GM12878 (cell line): ENCODE measurements at regions not wholly inside any gene's neighbourhood (a gene's known extent, or its start where the extent isn't known, plus 50 kb on each side); places are given as distances from the start of the nearest gene placed in this dataset.

Experiments
- ATAC-seq: fragments of 200-7000 bp; cut with Tn5 transposase; 3 replicates; pipeline ENCODE4 v1.9.1; 2020; ENCODE audit warnings: mild to moderate bottlenecking, moderate library complexity
- BruUV-seq: library from RNA; stranded (reverse); fragments of 400-500 nt; replicated peaks from 2 replicates; lab custom pipeline; 2021; lab: Mats Ljungman, UMichigan
- CTCF ChIA-PET: fragments of 300-600 bp; sonication (Branson Sonifier 250); formaldehyde crosslinking; extraction: SDS; loops from one replicate; lab custom pipeline; 2021; ENCODE audit warnings: inconsistent platforms; lab: Yijun Ruan, JAX
- POLR2A ChIA-PET: fragments of 350-600 bp; formaldehyde crosslinking; extraction: SDS; loops from one replicate; lab custom pipeline; 2021; ENCODE audit warnings: inconsistent platforms; lab: Charles Lee
- RAD21 ChIA-PET: fragments of 300-600 bp; sonication (Branson Sonifier 250); formaldehyde crosslinking; loops from one replicate; lab custom pipeline; 2023; ENCODE audit warnings: antibody characterized with exemption; ENCODE audit not compliant: unreplicated experiment; lab: Charles Lee
- SMC1A ChIA-PET: fragments of 300-600 bp; sonication (Branson Sonifier 250); formaldehyde crosslinking; loops from one replicate; lab custom pipeline; 2023; ENCODE audit not compliant: unreplicated experiment, uncharacterized antibody; lab: Charles Lee
- DNase-seq: peaks from one replicate; pipeline ENCODE4 v3.0.0-alpha.2; 2011; ENCODE audit warnings: low read depth, low spot score
- FAIRE-seq: peaks from 3 replicates; lab custom pipeline; 2011; peaks lifted over from hg19 to GRCh38; lab: Jason Lieb, UNC
- H2AFZ ChIP-seq: 2 replicates; pipeline ENCODE4 v1.6.0; 2011; ENCODE audit warnings: low read depth, low read length, control low read depth; ENCODE audit not compliant: control insufficient read depth
- H3K27ac ChIP-seq: 2 replicates; pipeline ENCODE4 v1.5.1; 2011; ENCODE audit warnings: control low read depth; ENCODE audit not compliant: control insufficient read depth, insufficient read depth
- H3K27me3 ChIP-seq, 2 experiments: replicated peaks in 1 of 2; 2 replicates each; pipeline versions ENCODE4 v1.6.0 to v1.6.1; 2011; ENCODE audit warnings: low read length in 1 of 2; ENCODE audit not compliant: control insufficient read depth in 2 of 2, insufficient read depth in 2 of 2
- H3K36me3 ChIP-seq, 2 experiments: 2 replicates each; pipeline ENCODE4 v1.5.1; 2011; ENCODE audit warnings: low read length in 1 of 2; ENCODE audit not compliant: control insufficient read depth in 2 of 2, insufficient read depth in 2 of 2
- H3K4me1 ChIP-seq: 2 replicates; pipeline ENCODE4 v1.6.1; 2011; ENCODE audit warnings: mild to moderate bottlenecking, low read length, moderate library complexity, mixed read lengths; ENCODE audit not compliant: control insufficient read depth, insufficient read depth
- H3K4me2 ChIP-seq: 2 replicates; pipeline ENCODE4 v1.6.0; 2011; ENCODE audit warnings: control low read depth; ENCODE audit not compliant: control insufficient read depth, insufficient read depth
- H3K4me3 ChIP-seq: fragments of 200-600 bp; sonication (generic); 2 replicates; pipeline ENCODE4 v1.5.1; 2016
- H3K79me2 ChIP-seq: 2 replicates; pipeline ENCODE4 v1.6.0; 2011; ENCODE audit warnings: low read length; ENCODE audit not compliant: control insufficient read depth, insufficient read depth
- H3K9ac ChIP-seq: 2 replicates; pipeline ENCODE4 v1.8.0; 2011; ENCODE audit warnings: low read length, control low read depth, mixed read lengths; ENCODE audit not compliant: control insufficient read depth, insufficient read depth
- H3K9me3 ChIP-seq: replicated peaks from 3 replicates; pipeline ENCODE4 v1.5.1; 2011; ENCODE audit warnings: mild to moderate bottlenecking, low read length; ENCODE audit not compliant: control insufficient read depth, insufficient read depth
- H4K20me1 ChIP-seq: 2 replicates; pipeline ENCODE4 v1.6.0; 2011; ENCODE audit not compliant: control insufficient read depth, insufficient read depth
- FOXK2 ChIP-seq: fragments of 450-650 bp; IDR thresholded peaks from 2 replicates; pipeline ENCODE4 v1.6.1; 2017; ENCODE audit warnings: mild to moderate bottlenecking, moderate library complexity
- WGBS: methylation state at CpG from one replicate; pipeline ENCODE4 v1.1.6; 2016; ENCODE audit warnings: low lambda C conversion rate; ENCODE audit not compliant: insufficient replicate concordance, insufficient coverage; ENCODE audit errors: missing lambda C conversion rate; 5-methylcytosine and 5-hydroxymethylcytosine counted together
- in situ Hi-C: fragments of 300-500 bp; cut with MboI; formaldehyde crosslinking; loops from 9 replicates; pipeline ENCODE4 v1.14.3; 2018; ENCODE audit warnings: mixed read lengths
- intact Hi-C: fragments of 100-400 bp; cut with micrococcal nuclease; formaldehyde crosslinking; loops from one replicate; pipeline ENCODE4 v1.14.2; 2022; ENCODE audit not compliant: unreplicated experiment
- TF ChIP-seq, protein P1 (sequence below): IDR thresholded peaks from 2 replicates; pipeline ENCODE4 v1.6.1; 2012; ENCODE audit warnings: improper control_type of control experiment, low read depth, low read length; ENCODE audit not compliant: insufficient replicate concordance
- TF ChIP-seq, protein P2 (sequence below): fragments of 450-650 bp; IDR thresholded peaks from 2 replicates; pipeline ENCODE4 v1.6.1; 2016; ENCODE audit warnings: mild to moderate bottlenecking
- TF ChIP-seq, protein P3 (sequence below): fragments of 450-650 bp; IDR thresholded peaks from 2 replicates; pipeline ENCODE4 v1.6.1; 2017; ENCODE audit warnings: mild to moderate bottlenecking, moderate library complexity
- TF ChIP-seq, protein P4 (sequence below): fragments of 450-650 bp; IDR thresholded peaks from 2 replicates; pipeline ENCODE4 v1.6.1; 2017; ENCODE audit warnings: mild to moderate bottlenecking, low read depth, inconsistent platforms; ENCODE audit not compliant: poor library complexity, severe bottlenecking

DNA sequence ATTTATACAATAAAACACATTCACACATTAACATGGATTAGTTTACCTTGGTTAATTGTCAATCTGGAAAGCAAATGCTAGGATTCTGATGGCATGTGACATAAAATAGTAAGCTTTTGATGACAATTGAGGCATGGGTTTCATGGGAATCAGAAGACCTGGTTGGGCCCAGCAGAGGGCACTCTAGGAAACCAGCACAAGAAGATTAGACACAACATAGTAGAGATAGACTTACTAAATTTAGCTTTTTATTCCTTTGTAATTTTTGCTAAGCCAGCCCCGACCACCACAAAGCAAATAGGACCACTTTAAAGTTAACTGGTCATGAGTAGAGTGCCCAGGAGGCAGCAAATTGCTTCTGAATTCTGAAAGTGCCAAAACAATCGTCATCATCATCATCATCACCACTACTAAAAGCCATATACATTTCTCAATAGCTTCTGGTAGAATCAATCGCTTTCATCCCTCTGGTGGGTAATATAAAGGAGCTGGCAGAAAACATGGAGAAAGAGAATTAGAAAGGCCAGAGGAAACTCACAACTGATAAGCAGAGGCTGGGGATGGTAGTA lies 163.2 kb downstream of the ARRDC3 start (continued):
- TF ChIP-seq, protein P1, sequence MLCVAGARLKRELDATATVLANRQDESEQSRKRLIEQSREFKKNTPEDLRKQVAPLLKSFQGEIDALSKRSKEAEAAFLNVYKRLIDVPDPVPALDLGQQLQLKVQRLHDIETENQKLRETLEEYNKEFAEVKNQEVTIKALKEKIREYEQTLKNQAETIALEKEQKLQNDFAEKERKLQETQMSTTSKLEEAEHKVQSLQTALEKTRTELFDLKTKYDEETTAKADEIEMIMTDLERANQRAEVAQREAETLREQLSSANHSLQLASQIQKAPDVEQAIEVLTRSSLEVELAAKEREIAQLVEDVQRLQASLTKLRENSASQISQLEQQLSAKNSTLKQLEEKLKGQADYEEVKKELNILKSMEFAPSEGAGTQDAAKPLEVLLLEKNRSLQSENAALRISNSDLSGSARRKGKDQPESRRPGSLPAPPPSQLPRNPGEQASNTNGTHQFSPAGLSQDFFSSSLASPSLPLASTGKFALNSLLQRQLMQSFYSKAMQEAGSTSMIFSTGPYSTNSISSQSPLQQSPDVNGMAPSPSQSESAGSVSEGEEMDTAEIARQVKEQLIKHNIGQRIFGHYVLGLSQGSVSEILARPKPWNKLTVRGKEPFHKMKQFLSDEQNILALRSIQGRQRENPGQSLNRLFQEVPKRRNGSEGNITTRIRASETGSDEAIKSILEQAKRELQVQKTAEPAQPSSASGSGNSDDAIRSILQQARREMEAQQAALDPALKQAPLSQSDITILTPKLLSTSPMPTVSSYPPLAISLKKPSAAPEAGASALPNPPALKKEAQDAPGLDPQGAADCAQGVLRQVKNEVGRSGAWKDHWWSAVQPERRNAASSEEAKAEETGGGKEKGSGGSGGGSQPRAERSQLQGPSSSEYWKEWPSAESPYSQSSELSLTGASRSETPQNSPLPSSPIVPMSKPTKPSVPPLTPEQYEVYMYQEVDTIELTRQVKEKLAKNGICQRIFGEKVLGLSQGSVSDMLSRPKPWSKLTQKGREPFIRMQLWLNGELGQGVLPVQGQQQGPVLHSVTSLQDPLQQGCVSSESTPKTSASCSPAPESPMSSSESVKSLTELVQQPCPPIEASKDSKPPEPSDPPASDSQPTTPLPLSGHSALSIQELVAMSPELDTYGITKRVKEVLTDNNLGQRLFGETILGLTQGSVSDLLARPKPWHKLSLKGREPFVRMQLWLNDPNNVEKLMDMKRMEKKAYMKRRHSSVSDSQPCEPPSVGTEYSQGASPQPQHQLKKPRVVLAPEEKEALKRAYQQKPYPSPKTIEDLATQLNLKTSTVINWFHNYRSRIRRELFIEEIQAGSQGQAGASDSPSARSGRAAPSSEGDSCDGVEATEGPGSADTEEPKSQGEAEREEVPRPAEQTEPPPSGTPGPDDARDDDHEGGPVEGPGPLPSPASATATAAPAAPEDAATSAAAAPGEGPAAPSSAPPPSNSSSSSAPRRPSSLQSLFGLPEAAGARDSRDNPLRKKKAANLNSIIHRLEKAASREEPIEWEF, result no peak

DNA sequence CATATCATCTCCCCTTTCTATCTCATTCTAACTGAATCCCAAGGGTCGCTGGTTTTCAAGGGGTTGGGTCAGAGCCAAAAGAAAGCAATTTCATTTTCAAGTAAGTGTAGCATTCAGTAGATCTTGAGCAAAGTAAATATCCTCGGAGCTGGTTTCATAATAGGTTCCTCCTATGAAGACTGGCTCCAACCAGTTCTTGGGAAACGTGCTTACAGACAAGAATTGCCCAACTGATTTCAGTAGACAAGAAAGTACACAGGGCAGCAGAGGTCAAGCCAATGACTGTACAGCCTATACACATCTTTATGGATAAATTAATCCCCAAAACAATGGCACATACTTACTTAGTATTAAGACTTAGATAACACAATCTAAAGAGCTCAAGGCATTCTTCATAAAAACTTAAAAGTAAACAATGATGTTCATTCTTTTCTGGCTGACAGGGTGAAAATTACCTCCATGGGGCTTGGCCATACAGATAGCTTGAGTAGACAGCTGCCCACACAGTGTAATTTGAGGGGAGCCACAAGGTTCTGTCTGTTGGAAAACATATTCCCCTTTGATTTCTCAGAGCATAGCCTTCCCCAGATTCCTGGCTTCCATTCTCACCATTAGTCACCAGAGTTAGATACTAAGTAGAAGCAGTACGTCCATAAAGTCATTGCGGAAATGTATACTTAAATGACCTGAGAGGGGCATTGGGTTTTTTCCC lies 163.9 kb downstream of the ARRDC3 start:
- no peak for DNase-seq
- H3K9me3 ChIP-seq, result no peaks in the 10 kb centered on the region; the same call in 2 of the 3 replicates
- in situ Hi-C loops, result no loop called here
- H3K4me2 ChIP-seq, result no peak overlapping the region
- no peak overlapping the region for H3K4me3 ChIP-seq
- POLR2A ChIA-PET, result interaction anchor here (0.9 to 2.7 kb wide), 2 partner anchors 161 to 166 kb away, joined by 3 to 7 read pairs; no protein-coding TSS in a partner anchor
- CTCF ChIA-PET, result interaction anchor here (0.6 to 7.2 kb wide), 29 partner anchors 8 to 358 kb away, joined by 3 to 166 read pairs (median 4); partner anchors contain the start of gene ARRDC3
- H3K36me3 ChIP-seq, result no peaks in the 10 kb centered on the region
- no peak overlapping the region for H3K27ac ChIP-seq
- H3K4me1 ChIP-seq, result no peaks in the 10 kb centered on the region
- RAD21 ChIA-PET, result interaction anchor here (0.6 to 3.5 kb wide), 14 partner anchors 11 to 354 kb away, joined by 3 to 53 read pairs (median 4); partner anchors contain the start of gene ARRDC3
- ATAC-seq, result no peak
- H2AFZ ChIP-seq, result no peak overlapping the region; the same call in 1 of the 2 replicates
- SMC1A ChIA-PET, result interaction anchor here (0.6 to 5.8 kb wide), 21 partner anchors 9 to 354 kb away, joined by 3 to 132 read pairs (median 4); partner anchors contain the start of gene ARRDC3
- no peaks in the 10 kb centered on the region for H3K79me2 ChIP-seq
- no peaks in the 10 kb centered on the region for H4K20me1 ChIP-seq
- FAIRE-seq, result no peak
- no peaks in the 10 kb centered on the region; a peak in 2 of 4 replicates for H3K27me3 ChIP-seq
- intact Hi-C loops, result loop anchor here (2.0 to 10.0 kb wide), 2 partner anchors 116 to 284 kb away; no protein-coding TSS in a partner anchor
- BruUV-seq, result no TSS peak
- 64% methylated on average over 5 of the region's 5 CpGs for WGBS
- no peak overlapping the region for H3K9ac ChIP-seq
- TF ChIP-seq, protein P2, sequence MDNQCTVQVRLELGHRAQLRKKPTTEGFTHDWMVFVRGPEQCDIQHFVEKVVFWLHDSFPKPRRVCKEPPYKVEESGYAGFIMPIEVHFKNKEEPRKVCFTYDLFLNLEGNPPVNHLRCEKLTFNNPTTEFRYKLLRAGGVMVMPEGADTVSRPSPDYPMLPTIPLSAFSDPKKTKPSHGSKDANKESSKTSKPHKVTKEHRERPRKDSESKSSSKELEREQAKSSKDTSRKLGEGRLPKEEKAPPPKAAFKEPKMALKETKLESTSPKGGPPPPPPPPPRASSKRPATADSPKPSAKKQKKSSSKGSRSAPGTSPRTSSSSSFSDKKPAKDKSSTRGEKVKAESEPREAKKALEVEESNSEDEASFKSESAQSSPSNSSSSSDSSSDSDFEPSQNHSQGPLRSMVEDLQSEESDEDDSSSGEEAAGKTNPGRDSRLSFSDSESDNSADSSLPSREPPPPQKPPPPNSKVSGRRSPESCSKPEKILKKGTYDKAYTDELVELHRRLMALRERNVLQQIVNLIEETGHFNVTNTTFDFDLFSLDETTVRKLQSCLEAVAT, result no peak
- TF ChIP-seq, protein P3, sequence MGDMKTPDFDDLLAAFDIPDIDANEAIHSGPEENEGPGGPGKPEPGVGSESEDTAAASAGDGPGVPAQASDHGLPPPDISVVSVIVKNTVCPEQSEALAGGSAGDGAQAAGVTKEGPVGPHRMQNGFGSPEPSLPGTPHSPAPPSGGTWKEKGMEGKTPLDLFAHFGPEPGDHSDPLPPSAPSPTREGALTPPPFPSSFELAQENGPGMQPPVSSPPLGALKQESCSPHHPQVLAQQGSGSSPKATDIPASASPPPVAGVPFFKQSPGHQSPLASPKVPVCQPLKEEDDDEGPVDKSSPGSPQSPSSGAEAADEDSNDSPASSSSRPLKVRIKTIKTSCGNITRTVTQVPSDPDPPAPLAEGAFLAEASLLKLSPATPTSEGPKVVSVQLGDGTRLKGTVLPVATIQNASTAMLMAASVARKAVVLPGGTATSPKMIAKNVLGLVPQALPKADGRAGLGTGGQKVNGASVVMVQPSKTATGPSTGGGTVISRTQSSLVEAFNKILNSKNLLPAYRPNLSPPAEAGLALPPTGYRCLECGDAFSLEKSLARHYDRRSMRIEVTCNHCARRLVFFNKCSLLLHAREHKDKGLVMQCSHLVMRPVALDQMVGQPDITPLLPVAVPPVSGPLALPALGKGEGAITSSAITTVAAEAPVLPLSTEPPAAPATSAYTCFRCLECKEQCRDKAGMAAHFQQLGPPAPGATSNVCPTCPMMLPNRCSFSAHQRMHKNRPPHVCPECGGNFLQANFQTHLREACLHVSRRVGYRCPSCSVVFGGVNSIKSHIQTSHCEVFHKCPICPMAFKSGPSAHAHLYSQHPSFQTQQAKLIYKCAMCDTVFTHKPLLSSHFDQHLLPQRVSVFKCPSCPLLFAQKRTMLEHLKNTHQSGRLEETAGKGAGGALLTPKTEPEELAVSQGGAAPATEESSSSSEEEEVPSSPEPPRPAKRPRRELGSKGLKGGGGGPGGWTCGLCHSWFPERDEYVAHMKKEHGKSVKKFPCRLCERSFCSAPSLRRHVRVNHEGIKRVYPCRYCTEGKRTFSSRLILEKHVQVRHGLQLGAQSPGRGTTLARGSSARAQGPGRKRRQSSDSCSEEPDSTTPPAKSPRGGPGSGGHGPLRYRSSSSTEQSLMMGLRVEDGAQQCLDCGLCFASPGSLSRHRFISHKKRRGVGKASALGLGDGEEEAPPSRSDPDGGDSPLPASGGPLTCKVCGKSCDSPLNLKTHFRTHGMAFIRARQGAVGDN, result no peak
- TF ChIP-seq, protein P4, sequence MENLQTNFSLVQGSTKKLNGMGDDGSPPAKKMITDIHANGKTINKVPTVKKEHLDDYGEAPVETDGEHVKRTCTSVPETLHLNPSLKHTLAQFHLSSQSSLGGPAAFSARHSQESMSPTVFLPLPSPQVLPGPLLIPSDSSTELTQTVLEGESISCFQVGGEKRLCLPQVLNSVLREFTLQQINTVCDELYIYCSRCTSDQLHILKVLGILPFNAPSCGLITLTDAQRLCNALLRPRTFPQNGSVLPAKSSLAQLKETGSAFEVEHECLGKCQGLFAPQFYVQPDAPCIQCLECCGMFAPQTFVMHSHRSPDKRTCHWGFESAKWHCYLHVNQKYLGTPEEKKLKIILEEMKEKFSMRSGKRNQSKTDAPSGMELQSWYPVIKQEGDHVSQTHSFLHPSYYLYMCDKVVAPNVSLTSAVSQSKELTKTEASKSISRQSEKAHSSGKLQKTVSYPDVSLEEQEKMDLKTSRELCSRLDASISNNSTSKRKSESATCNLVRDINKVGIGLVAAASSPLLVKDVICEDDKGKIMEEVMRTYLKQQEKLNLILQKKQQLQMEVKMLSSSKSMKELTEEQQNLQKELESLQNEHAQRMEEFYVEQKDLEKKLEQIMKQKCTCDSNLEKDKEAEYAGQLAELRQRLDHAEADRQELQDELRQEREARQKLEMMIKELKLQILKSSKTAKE, result no peak
- no peak for TF ChIP-seq FOXK2
